ENCODE measurements at regions not wholly inside any gene's neighbourhood (a gene's known extent, or its start where the extent isn't known, plus 50 kb on each side); places are given as distances from the start of the nearest gene placed in this dataset.
"Not testable (repeated sequence)": the region's sequence is repeated elsewhere in the genome, so short reads cannot be mapped to it uniquely, and the experiment has no call there.

DNA sequence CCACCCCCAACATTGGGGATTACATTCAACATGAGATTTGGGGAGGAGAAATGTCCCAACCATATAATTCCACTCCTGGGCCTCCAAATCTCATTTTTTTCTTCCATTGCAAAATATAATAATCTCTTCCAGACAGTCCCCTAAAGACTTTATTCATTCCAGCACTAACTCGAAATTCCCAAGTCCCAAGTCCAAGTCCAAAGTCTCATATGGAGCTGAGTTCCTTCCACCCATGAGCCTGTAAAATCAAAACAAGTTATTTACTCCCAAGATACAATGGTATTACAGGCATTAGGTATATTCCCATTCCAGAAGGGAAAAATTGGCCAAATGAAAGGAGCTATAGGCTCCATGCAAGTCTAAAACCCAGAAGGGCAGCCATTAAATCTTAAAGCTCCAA lies 56.7 kb downstream of the P2RY1 start:
- in situ Hi-C loops (cut with HindIII; ENCODE audit: low pct_ligation_motif_present, low pct_unique_long_range_greater_than_20kb, low sequenced_read_pairs) = no loop called here
- DNase-seq = no peak

- no peak for DNase-seq
- in situ Hi-C loops (cut with HindIII; ENCODE audit: low pct_ligation_motif_present, low pct_unique_long_range_greater_than_20kb, low sequenced_read_pairs) = no loop called here
Observed at GRCh38 chr3:152892446-152892845, 57.5 kb downstream of the P2RY1 start.

DNA sequence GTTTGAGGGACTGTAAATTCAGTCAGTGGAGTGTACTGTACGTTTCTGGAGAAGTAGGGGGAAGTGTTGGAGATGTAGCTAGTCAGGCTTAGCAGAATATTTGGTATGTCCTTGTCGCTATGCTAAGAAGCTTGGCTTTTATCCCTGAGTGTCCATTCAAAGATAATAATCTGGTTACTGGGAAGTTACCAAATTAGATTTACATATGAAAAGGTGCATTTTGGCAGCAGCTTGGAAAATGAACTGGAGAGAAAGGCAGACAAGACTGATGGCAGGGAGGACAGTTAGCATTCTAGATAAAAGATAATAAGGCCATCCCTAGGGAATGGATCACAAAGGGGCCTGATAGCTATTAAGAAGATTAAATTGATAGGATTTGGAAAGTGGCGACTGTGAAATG lies 58.7 kb downstream of the P2RY1 start:
- in situ Hi-C loops (cut with HindIII; ENCODE audit: low pct_ligation_motif_present, low pct_unique_long_range_greater_than_20kb, low sequenced_read_pairs) = no loop called here
- DNase-seq = no peak

GRCh38 chr3:152899306-152899705 lies 64.4 kb downstream of the P2RY1 start:
- in situ Hi-C loops (cut with HindIII; ENCODE audit: low pct_ligation_motif_present, low pct_unique_long_range_greater_than_20kb, low sequenced_read_pairs) = no loop called here
- no peak for DNase-seq

DNA sequence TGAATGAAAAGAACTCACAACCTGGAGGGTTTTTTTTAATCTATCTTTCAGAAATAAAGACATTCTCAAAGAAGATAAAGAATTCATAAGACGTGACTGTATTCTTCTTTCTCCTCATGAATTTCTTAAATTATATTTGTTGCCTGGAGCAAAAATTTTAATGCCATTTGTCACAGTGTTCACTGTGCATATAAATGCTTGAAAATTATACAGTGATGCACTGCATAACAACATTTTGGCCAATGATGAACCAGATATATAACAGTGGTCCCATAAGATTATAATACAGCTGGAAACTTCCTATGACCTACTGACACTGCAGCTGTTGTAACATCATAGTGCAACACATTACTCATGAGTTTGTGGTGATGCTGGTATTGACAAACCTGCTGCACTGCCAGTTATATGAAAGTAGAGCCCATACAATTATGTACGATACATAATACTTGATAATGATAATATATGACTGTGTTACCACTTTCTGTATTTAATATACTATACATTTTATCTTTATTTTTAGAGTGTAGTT lies 67.3 kb downstream of the P2RY1 start:
- no peak for DNase-seq
- in situ Hi-C loops (cut with HindIII; ENCODE audit: low pct_ligation_motif_present, low pct_unique_long_range_greater_than_20kb, low sequenced_read_pairs) = no loop called here

GRCh38 chr3:152905631-152906030 lies 70.7 kb downstream of the P2RY1 start:
- in situ Hi-C loops (cut with HindIII; ENCODE audit: low pct_ligation_motif_present, low pct_unique_long_range_greater_than_20kb, low sequenced_read_pairs) = no loop called here
- no peak for DNase-seq

DNA sequence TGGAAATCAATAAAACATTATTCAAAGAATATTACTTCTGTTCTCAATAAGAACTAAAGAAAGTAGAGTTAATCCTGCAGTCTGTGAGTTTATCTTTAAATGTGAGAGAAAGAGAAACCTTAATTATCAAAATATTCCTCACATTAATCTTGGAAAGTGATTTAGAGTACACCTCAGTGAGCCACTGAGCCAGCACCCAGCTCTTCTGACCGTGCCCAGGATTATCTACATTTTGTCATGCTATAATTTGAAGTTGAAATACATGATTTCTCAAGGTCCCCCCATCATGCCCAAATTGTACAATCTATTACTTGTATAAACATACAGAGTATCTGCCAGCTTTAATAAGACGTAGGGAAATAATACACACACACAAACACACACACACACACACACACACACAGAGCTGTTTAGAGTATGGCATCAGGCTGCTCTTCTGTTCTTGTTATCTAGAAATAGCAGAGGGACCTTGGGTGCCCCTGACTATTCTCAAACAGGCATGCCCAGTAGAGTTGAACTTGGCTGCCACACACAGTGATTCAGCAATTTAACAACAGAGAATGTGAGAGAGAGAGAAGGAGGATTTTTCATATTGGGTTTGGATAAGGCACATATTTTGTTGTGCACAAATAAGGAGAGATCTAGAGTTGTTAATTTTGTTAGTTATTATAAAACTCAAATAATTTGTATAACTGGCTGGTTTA lies 74.4 kb downstream of the P2RY1 start:
- DNase-seq = peak; percentile 1
- in situ Hi-C loops (cut with HindIII; ENCODE audit: low pct_ligation_motif_present, low pct_unique_long_range_greater_than_20kb, low sequenced_read_pairs) = no loop called here

GRCh38 chr3:152910211-152910610 lies 75.3 kb downstream of the P2RY1 start:
- no peak for DNase-seq
- in situ Hi-C loops (cut with HindIII; ENCODE audit: low pct_ligation_motif_present, low pct_unique_long_range_greater_than_20kb, low sequenced_read_pairs) = no loop called here

DNA sequence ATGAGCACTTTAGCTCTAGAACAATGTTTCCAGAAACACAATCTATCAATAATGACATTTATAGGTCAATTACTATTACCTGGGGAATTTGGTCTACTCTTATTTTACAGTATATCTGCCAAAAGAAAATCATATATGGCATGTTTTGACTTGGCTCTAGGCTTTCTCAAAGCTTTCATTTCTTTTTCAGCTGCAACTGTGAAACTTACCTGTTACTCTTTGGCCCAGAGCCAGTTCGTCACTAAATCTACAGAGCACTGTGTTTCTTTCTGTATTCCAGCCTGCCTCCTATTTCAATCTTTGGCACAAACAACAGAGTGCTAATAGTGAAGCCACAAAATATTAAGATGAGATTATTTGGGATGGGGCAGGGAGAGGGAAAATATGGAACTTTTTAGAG lies 76.0 kb downstream of the P2RY1 start:
- DNase-seq = no peak
- in situ Hi-C loops (cut with HindIII; ENCODE audit: low pct_ligation_motif_present, low pct_unique_long_range_greater_than_20kb, low sequenced_read_pairs) = no loop called here

- in situ Hi-C loops (cut with HindIII; ENCODE audit: low pct_ligation_motif_present, low pct_unique_long_range_greater_than_20kb, low sequenced_read_pairs); DNase-seq: not testable (repeated sequence)
Observed at GRCh38 chr3:152914743-152915142, 79.8 kb downstream of the P2RY1 start.

- no peak for DNase-seq
- in situ Hi-C loops (cut with HindIII; ENCODE audit: low pct_ligation_motif_present, low pct_unique_long_range_greater_than_20kb, low sequenced_read_pairs) = no loop called here
Observed at GRCh38 chr3:152915695-152916094, 80.8 kb downstream of the P2RY1 start.

DNA sequence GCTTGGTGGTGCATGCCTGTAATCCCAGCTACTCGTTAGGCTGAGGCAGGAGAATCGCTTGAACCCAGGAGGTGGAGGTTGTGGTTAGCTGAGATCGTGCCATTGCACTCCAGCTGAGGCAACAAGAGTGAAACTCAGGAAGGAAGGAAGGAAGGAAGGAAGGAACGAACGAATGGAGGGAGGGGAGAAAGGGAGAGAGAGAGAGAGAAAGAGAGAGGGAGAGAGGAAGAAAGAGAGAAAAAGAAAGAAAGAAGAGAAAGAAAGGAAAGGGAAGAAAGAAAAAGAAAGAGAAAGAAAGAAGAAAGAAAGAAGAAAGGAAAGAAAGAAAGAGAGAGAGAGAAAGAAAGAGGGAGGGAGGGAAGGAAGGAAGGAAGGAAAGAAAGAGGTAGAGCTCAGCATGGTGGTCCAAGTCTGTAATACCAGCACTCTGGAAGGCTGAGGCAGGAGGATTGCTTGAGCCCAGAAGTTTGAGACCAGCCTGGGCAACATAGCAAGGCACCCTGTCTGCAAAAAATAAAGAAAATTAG lies 81.9 kb downstream of the P2RY1 start:
- DNase-seq = no peak
- in situ Hi-C loops (cut with HindIII; ENCODE audit: low pct_ligation_motif_present, low pct_unique_long_range_greater_than_20kb, low sequenced_read_pairs) = no loop called here

DNA sequence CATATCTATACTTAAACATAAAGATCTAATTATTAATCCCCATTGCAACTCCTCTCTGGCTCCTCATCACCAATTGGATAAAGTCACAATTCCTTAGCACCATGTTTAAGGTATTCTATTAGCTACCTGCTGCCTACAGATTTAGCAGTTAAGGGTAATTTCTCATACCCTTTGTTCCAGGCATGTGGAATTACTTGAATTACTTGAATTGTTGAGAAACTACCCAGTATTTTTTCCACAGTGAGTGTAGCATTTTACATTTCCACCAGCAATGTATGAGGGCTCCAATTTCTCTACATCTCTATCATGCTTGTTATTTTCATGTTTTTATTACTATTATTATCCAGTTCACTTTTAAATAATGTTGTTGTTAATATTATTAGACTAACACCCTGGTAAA lies 86.4 kb downstream of the P2RY1 start:
- DNase-seq = no peak
- in situ Hi-C loops (cut with HindIII; ENCODE audit: low pct_ligation_motif_present, low pct_unique_long_range_greater_than_20kb, low sequenced_read_pairs) = no loop called here

DNA sequence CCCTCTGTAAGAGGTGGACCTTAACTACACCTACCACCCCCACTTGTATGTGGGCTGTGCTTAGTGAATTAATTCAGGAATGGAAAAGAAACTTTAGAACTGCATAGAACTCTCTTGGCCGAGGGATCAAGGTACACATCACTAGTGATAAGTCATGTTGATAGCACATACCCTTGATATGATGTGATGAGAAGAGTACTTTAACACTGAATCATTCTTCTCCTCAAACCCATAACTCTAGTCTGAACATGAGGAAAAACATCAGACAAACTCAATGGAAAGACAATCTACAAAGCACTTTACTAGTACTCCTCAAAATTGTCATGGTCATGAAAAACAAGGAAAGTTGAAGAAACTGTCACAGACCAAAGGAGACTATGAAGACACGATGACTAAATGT lies 87.6 kb downstream of the P2RY1 start:
- DNase-seq = no peak
- in situ Hi-C loops (cut with HindIII; ENCODE audit: low pct_ligation_motif_present, low pct_unique_long_range_greater_than_20kb, low sequenced_read_pairs) = no loop called here

DNA sequence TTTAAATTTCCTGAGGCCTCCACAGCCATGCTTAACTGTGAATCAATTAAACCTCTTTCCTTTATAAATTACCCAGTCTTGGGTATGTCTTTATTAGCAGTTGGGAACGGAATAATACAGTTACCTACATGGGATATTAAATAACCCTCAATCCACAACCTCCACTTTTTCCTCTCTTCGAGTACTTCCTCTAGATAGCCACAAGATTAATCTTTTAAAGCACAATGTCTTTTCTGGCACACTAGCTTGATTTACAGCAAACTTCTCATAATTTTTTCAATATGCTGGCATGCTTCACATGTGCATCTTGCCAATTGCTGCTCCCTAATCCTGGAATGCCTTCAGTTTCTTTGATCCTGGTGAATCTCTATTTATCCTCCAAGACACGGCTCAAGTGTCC lies 92.2 kb downstream of the P2RY1 start:
- DNase-seq = no peak
- in situ Hi-C loops (cut with HindIII; ENCODE audit: low pct_ligation_motif_present, low pct_unique_long_range_greater_than_20kb, low sequenced_read_pairs) = no loop called here

GRCh38 chr3:152930516-152930915 lies 95.6 kb downstream of the P2RY1 start:
- no peak for DNase-seq

DNA sequence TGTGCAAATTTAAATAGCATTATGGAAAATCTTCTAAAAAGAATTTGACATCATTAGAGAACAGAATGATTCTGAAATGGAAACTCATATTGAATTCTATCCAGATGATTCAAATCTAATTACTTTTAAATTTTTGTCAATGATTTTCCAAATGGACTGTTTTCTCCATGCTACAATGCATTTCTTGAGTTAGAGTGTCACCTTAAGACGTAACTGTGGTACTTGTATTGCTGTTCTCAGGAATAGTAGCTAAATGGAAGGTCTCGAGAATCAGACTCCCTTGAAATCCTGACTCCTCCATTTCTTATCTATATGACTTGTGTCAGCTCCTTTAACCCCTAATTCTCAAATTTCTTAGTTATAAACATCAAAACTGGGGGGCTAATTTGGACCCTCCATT lies 102.3 kb downstream of the P2RY1 start:
- no peak for DNase-seq
- in situ Hi-C loops (cut with HindIII; ENCODE audit: low pct_ligation_motif_present, low pct_unique_long_range_greater_than_20kb, low sequenced_read_pairs) = no loop called here

More at GRCh38 chr3:152930516-152930915, 95.6 kb downstream of the P2RY1 start:
- in situ Hi-C loops (cut with HindIII; ENCODE audit: low pct_ligation_motif_present, low pct_unique_long_range_greater_than_20kb, low sequenced_read_pairs) = no loop called here

DNA sequence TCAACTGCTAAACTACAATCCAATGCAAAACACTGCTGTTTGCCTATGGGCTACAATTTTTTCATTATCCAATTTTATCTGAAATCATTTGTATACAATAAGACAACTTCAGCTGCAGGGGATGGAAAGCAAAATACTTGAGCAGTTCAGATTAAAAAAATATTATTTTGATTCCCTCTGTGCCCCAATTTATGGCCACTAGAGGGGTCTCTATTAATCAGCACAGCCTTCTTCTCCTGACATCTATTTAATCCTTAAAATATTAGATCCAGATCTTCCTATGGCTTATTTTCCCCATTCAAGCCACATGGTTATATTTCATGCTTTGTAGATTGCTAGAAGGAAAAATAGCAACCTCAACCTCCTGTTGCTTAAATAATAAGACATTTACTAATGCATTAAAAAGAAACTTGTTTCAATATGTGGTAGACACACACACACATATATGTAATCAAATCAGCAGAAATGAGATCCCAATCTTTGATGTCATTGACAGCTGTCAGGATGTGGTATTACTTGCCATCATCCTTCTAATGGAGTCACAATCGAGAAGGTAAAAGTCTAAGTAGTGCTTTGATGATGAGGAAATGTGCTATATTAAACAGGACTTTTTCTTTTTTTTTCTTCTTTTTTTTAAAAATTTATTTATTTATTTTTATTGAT lies 104.2 kb downstream of the P2RY1 start:
- in situ Hi-C loops (cut with HindIII; ENCODE audit: low pct_ligation_motif_present, low pct_unique_long_range_greater_than_20kb, low sequenced_read_pairs) = no loop called here
- no peak for DNase-seq

DNA sequence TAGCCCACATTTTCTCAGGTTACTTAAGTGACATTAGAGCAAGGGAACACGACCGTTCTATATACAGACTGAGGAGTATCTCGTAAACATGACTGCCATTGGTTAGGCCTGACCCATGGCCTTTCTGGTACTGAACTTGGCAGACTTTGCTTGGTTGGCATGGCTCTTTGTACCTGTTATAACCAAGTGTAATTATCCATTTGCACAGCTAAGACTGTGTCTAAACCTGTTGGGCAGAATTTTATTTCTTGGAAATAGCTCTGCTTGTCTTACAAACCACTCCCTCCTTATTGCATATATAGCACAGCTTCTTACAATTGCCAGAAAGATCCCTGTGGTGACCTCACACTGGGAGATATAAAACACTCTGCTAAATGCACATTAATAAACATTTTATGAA lies 106.9 kb downstream of the P2RY1 start:
- no peak for DNase-seq
- in situ Hi-C loops (cut with HindIII; ENCODE audit: low pct_ligation_motif_present, low pct_unique_long_range_greater_than_20kb, low sequenced_read_pairs) = no loop called here

- no peak for DNase-seq
- in situ Hi-C loops (cut with HindIII; ENCODE audit: low pct_ligation_motif_present, low pct_unique_long_range_greater_than_20kb, low sequenced_read_pairs) = no loop called here
Observed at GRCh38 chr3:152942366-152942765, 107.4 kb downstream of the P2RY1 start.
